Esophagus squamous epithelium (tissue), 4 donors: ENCODE measurements at regions not wholly inside any gene's neighbourhood (a gene's known extent, or its start where the extent isn't known, plus 50 kb on each side); places are given as distances from the start of the nearest gene placed in this dataset.

ENCODE experiments used
- POLR2A ChIP-seq, 4 donors: fragments of 450-650 bp; IDR thresholded peaks; one replicate each; pipeline ENCODE4 v1.6.1; 2017; ENCODE audit warnings: antibody characterized with exemption in 4 of 4, mild to moderate bottlenecking in 4 of 4, moderate library complexity in 3 of 4
- TF ChIP-seq, protein P1 (sequence below), 6 experiments: fragments of 450-650 bp in 4 of 6; fragments of 200-600 bp in 2 of 6; sonication (generic) in 2 of 6; IDR thresholded peaks; one replicate each; pipeline ENCODE4 v1.5.1; 2016 to 2019; ENCODE audit warnings: antibody characterized with exemption in 6 of 6, mild to moderate bottlenecking in 4 of 6, moderate library complexity in 4 of 6

DNA sequence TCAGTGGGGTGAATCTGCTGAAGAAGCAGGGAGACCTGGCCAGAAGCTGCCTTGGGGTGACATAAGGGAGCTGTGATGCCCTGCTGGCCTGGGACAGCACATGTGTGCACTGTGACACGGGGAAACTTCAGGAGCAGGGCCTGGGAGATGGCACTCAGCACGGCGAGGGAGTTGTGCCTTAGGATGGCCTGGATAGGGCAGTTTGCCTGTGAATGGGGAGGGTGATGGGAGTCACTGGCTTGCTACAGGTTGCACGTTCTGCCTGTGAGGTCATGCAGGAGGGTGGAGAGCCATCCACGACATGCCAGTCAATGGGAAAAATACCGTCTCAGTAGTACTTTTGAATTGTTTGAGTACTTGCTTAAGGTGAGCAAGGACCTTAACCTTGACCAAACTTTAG lies 76.8 kb upstream of the UBE3A start:
- TF ChIP-seq, protein P1, sequence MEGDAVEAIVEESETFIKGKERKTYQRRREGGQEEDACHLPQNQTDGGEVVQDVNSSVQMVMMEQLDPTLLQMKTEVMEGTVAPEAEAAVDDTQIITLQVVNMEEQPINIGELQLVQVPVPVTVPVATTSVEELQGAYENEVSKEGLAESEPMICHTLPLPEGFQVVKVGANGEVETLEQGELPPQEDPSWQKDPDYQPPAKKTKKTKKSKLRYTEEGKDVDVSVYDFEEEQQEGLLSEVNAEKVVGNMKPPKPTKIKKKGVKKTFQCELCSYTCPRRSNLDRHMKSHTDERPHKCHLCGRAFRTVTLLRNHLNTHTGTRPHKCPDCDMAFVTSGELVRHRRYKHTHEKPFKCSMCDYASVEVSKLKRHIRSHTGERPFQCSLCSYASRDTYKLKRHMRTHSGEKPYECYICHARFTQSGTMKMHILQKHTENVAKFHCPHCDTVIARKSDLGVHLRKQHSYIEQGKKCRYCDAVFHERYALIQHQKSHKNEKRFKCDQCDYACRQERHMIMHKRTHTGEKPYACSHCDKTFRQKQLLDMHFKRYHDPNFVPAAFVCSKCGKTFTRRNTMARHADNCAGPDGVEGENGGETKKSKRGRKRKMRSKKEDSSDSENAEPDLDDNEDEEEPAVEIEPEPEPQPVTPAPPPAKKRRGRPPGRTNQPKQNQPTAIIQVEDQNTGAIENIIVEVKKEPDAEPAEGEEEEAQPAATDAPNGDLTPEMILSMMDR (IDR thresholded peaks at IDR 0.05): no peak
- no peak for TF ChIP-seq POLR2A (IDR thresholded peaks at IDR 0.05)
